GM12873 (cell line): ENCODE measurements at regions not wholly inside any gene's neighbourhood (a gene's known extent, or its start where the extent isn't known, plus 50 kb on each side); places are given as distances from the start of the nearest gene placed in this dataset.

Source experiments
- CTCF ChIP-seq: IDR thresholded peaks from 2 replicates; pipeline ENCODE4 v1.5.1; 2012; ENCODE audit warnings: low read depth, mild to moderate bottlenecking, moderate library complexity, low read length, control low read depth; ENCODE audit not compliant: insufficient read depth; ENCODE audit errors: missing control alignments

- no peak for TF ChIP-seq CTCF
These were observed 67.8 kb upstream of the SASH1 start for GRCh38 chr6:148274809-148275208.

- TF ChIP-seq CTCF = no peak
These were observed 57.4 kb upstream of the SASH1 start for GRCh38 chr6:148285205-148285604.

GRCh38 chr6:148286563-148286962 lies 56.1 kb upstream of the SASH1 start:
- no peak for TF ChIP-seq CTCF

- TF ChIP-seq CTCF = no peak
These were observed 54.9 kb upstream of the SASH1 start for GRCh38 chr6:148287623-148288333.

GRCh38 chr6:148288541-148288940 lies 54.1 kb upstream of the SASH1 start:
- TF ChIP-seq CTCF = no peak

- no peak for TF ChIP-seq CTCF
These were observed 53.5 kb upstream of the SASH1 start for GRCh38 chr6:148289153-148289552.

GRCh38 chr6:148291876-148292275 lies 50.8 kb upstream of the SASH1 start:
- TF ChIP-seq CTCF = no peak
